Liver (tissue), 8 donors: ENCODE measurements at regions not wholly inside any gene's neighbourhood (a gene's known extent, or its start where the extent isn't known, plus 50 kb on each side); places are given as distances from the start of the nearest gene placed in this dataset.

ENCODE experiments used
- DNase-seq: peaks from one replicate; pipeline ENCODE4 v3.0.0-alpha.2; 2017; ENCODE audit warnings: low spot score
- H3K27ac ChIP-seq, 2 donors: one replicate each; pipeline ENCODE4 v1.7.0; 2013; ENCODE audit warnings: inconsistent platforms in 2 of 2, low read length in 2 of 2, control low read depth in 1 of 2, low read depth in 1 of 2, mild to moderate bottlenecking in 1 of 2
- H3K27me3 ChIP-seq, 4 donors: one replicate each; pipeline versions ENCODE4 v1.6.1 to v1.7.0; 2013; ENCODE audit warnings: low read length in 3 of 4, inconsistent platforms in 1 of 4, mild to moderate bottlenecking in 1 of 4, moderate library complexity in 1 of 4; ENCODE audit not compliant: control insufficient read depth in 4 of 4, insufficient read depth in 4 of 4
- H3K36me3 ChIP-seq, 4 donors: one replicate each; pipeline versions ENCODE4 v1.6.1 to v1.7.0; 2013; ENCODE audit warnings: low read length in 3 of 4, mild to moderate bottlenecking in 3 of 4, low read depth in 1 of 4, moderate library complexity in 1 of 4; ENCODE audit not compliant: control insufficient read depth in 4 of 4, insufficient read depth in 3 of 4
- H3K4me1 ChIP-seq, 4 donors: one replicate each; pipeline versions ENCODE4 v1.6.1 to v1.7.0; 2013; ENCODE audit warnings: low read length in 3 of 4, mild to moderate bottlenecking in 3 of 4, moderate library complexity in 1 of 4; ENCODE audit not compliant: control insufficient read depth in 4 of 4, insufficient read depth in 4 of 4
- H3K4me3 ChIP-seq, 3 donors: one replicate each; pipeline versions ENCODE4 v1.6.1 to v1.7.0; 2013; ENCODE audit warnings: low read length in 3 of 3, control low read depth in 1 of 3, low read depth in 1 of 3, mild to moderate bottlenecking in 1 of 3
- H3K9ac ChIP-seq, 2 donors: one replicate each; pipeline ENCODE4 v1.7.0; 2013; ENCODE audit warnings: low read length in 2 of 2, mild to moderate bottlenecking in 2 of 2, moderate library complexity in 2 of 2, control low read depth in 1 of 2, low read depth in 1 of 2
- H3K9me3 ChIP-seq, 4 donors: one replicate each; pipeline versions ENCODE4 v1.6.1 to v1.7.0; 2013; ENCODE audit warnings: low read length in 3 of 4; ENCODE audit not compliant: control insufficient read depth in 4 of 4
- EGR1 ChIP-seq, 2 donors: IDR thresholded peaks; 2 replicates each; pipeline ENCODE4 v1.6.1; 2016 to 2018; ENCODE audit warnings: antibody characterized with exemption in 2 of 2, low read depth in 2 of 2
- FOXA1 ChIP-seq: IDR thresholded peaks from 2 replicates; pipeline ENCODE4 v1.6.1; 2016; ENCODE audit warnings: antibody characterized with exemption
- FOXA2 ChIP-seq: IDR thresholded peaks from 2 replicates; pipeline ENCODE4 v1.6.1; 2016; ENCODE audit warnings: antibody characterized with exemption
- GABPA ChIP-seq, 2 donors: IDR thresholded peaks in 1 of 2; conservative IDR thresholded peaks in 1 of 2; 2 replicates each; pipeline ENCODE4 v1.6.1; 2016; ENCODE audit warnings: antibody characterized with exemption in 2 of 2, mild to moderate bottlenecking in 1 of 2, moderate library complexity in 1 of 2
- HNF4A ChIP-seq, 2 donors: conservative IDR thresholded peaks; 2 replicates each; pipeline ENCODE4 v1.6.1; 2016; ENCODE audit warnings: antibody characterized with exemption in 2 of 2, mild to moderate bottlenecking in 2 of 2
- HNF4G ChIP-seq: IDR thresholded peaks from 2 replicates; pipeline ENCODE4 v1.6.1; 2016; ENCODE audit warnings: antibody characterized with exemption
- JUND ChIP-seq, 2 donors: IDR thresholded peaks; 2 replicates each; pipeline ENCODE4 v1.6.1; 2016; ENCODE audit warnings: antibody characterized with exemption in 2 of 2
- NR2F2 ChIP-seq: IDR thresholded peaks from 2 replicates; pipeline ENCODE4 v1.6.1; 2016; ENCODE audit warnings: antibody characterized with exemption
- RAD21 ChIP-seq, 2 donors: IDR thresholded peaks; 2 replicates each; pipeline ENCODE4 v1.6.1; 2016; ENCODE audit warnings: antibody characterized with exemption in 2 of 2, mild to moderate bottlenecking in 2 of 2
- REST ChIP-seq: IDR thresholded peaks from 2 replicates; pipeline ENCODE4 v1.6.1; 2016; ENCODE audit warnings: antibody characterized with exemption, mild to moderate bottlenecking
- RXRA ChIP-seq, 2 donors: IDR thresholded peaks; 2 replicates each; pipeline ENCODE4 v1.6.1; 2017 to 2018; ENCODE audit warnings: antibody characterized with exemption in 2 of 2, mild to moderate bottlenecking in 1 of 2
- SP1 ChIP-seq: IDR thresholded peaks from 2 replicates; pipeline ENCODE4 v1.6.1; 2018; ENCODE audit warnings: antibody characterized with exemption, mild to moderate bottlenecking
- TAF1 ChIP-seq: conservative IDR thresholded peaks from 2 replicates; pipeline ENCODE4 v1.6.1; 2016; ENCODE audit warnings: antibody characterized with exemption, mild to moderate bottlenecking
- YY1 ChIP-seq: IDR thresholded peaks from 2 replicates; pipeline ENCODE4 v1.6.1; 2016; ENCODE audit warnings: antibody characterized with exemption, mild to moderate bottlenecking
- ZBTB33 ChIP-seq: IDR thresholded peaks from 2 replicates; pipeline ENCODE4 v1.6.1; 2016; ENCODE audit warnings: antibody characterized with exemption
- WGBS: extraction: QIAGEN DNeasy Blood & Tissue Kit; methylation state at CpG from one replicate; pipeline ENCODE4 v1.1.7; 2013; 5-methylcytosine and 5-hydroxymethylcytosine counted together
- TF ChIP-seq, protein P1 (sequence below): IDR thresholded peaks from 2 replicates; pipeline ENCODE4 v1.6.1; 2016; ENCODE audit warnings: antibody characterized with exemption
- TF ChIP-seq, protein P2 (sequence below): fragments of 150-350 bp; IDR thresholded peaks from 2 replicates; pipeline ENCODE4 v1.5.1; 2017; ENCODE audit warnings: improper control_type of control experiment, low read depth, low read length; ENCODE audit not compliant: missing input control
- TF ChIP-seq, protein P3 (sequence below): IDR thresholded peaks from 2 replicates; pipeline ENCODE4 v1.6.1; 2016; ENCODE audit warnings: antibody characterized with exemption
- donor health status: healthy.
- donor health status: healthy.
- donor health status: healthy.
- donor health status: healthy.
- donor health status: healthy.

GRCh38 chr13:50244713-50245574 lies 229.7 kb downstream of the KCNRG start:
- no peak for DNase-seq

More at GRCh38 chr13:50244713-50245574, 229.7 kb downstream of the KCNRG start:
- TF ChIP-seq JUND (IDR thresholded peaks at IDR 0.05) (peak; percentile 98 to 100), HNF4A (conservative IDR thresholded peaks at IDR 0.05) (peak; percentile 59 to 88), HNF4G (no peak), YY1 (peak; percentile 54), REST (peak; percentile 52), FOXA2 (peak; percentile 91), EGR1 (IDR thresholded peaks at IDR 0.05; ENCODE audit: low read depth in 2 of 2) (no peak), NR2F2 (no peak), TAF1 (no peak), RXRA (IDR thresholded peaks at IDR 0.05) (peak; percentile 76 to 95), RAD21 (IDR thresholded peaks at IDR 0.05) (peak; percentile 42 to 63), FOXA1 (peak; percentile 88), GABPA (IDR thresholded peaks at IDR 0.05 in 1 of 2, conservative IDR thresholded peaks at IDR 0.05 in 1 of 2) (peak in 1 of 2 donors; percentile 32), ZBTB33 (peak; percentile 37), SP1 (peak; percentile 73)
- TF ChIP-seq, protein P1, sequence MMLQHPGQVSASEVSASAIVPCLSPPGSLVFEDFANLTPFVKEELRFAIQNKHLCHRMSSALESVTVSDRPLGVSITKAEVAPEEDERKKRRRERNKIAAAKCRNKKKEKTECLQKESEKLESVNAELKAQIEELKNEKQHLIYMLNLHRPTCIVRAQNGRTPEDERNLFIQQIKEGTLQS = peak; percentile 88
- TF ChIP-seq, protein P2, sequence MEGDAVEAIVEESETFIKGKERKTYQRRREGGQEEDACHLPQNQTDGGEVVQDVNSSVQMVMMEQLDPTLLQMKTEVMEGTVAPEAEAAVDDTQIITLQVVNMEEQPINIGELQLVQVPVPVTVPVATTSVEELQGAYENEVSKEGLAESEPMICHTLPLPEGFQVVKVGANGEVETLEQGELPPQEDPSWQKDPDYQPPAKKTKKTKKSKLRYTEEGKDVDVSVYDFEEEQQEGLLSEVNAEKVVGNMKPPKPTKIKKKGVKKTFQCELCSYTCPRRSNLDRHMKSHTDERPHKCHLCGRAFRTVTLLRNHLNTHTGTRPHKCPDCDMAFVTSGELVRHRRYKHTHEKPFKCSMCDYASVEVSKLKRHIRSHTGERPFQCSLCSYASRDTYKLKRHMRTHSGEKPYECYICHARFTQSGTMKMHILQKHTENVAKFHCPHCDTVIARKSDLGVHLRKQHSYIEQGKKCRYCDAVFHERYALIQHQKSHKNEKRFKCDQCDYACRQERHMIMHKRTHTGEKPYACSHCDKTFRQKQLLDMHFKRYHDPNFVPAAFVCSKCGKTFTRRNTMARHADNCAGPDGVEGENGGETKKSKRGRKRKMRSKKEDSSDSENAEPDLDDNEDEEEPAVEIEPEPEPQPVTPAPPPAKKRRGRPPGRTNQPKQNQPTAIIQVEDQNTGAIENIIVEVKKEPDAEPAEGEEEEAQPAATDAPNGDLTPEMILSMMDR = no peak
- TF ChIP-seq, protein P3, sequence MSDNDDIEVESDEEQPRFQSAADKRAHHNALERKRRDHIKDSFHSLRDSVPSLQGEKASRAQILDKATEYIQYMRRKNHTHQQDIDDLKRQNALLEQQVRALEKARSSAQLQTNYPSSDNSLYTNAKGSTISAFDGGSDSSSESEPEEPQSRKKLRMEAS = no peak
- no peak overlapping the region for H3K27ac ChIP-seq
- H3K36me3 ChIP-seq = no peaks in the 10 kb centered on the region
- no peaks in the 10 kb centered on the region for H3K4me1 ChIP-seq
- no peaks in the 10 kb centered on the region for H3K9me3 ChIP-seq
- H3K27me3 ChIP-seq = no peaks in the 10 kb centered on the region
- no peak overlapping the region for H3K9ac ChIP-seq
- H3K4me3 ChIP-seq = no peak overlapping the region
- WGBS = 66% methylated on average over 7 of the region's 7 CpGs
